ENCODE measurements at regions not wholly inside any gene's neighbourhood (a gene's known extent, or its start where the extent isn't known, plus 50 kb on each side); places are given as distances from the start of the nearest gene placed in this dataset.

- no peak overlapping the region for H3K4me3 ChIP-seq (ENCODE audit: low read depth, low read length)
- no peak for DNase-seq (ENCODE audit: low read depth)
- no peak for TF ChIP-seq CTCF (IDR thresholded peaks at IDR 0.05; ENCODE audit: low read depth, low read length)
- TF ChIP-seq MAX (IDR thresholded peaks at IDR 0.05; ENCODE audit: low read depth, low read length), result no peak
Observed at GRCh38 chr2:56763683-56764082, 579.9 kb downstream of the CCDC85A start.

- no peak for DNase-seq (ENCODE audit: low read depth)
- TF ChIP-seq CTCF (IDR thresholded peaks at IDR 0.05; ENCODE audit: low read depth, low read length) (no peak), POLR2A (IDR thresholded peaks at IDR 0.05; ENCODE audit: extremely low read depth, insufficient read length) (no peak), MYC (IDR thresholded peaks at IDR 0.05; ENCODE audit: low read depth, low read length) (no peak), MAX (IDR thresholded peaks at IDR 0.05; ENCODE audit: low read depth, low read length) (no peak)
- H3K4me3 ChIP-seq (ENCODE audit: low read depth, low read length), result no peak overlapping the region
Observed at GRCh38 chr2:56768973-56769372, 585.2 kb downstream of the CCDC85A start.

- TF ChIP-seq MYC (IDR thresholded peaks at IDR 0.05; ENCODE audit: low read depth, low read length) (no peak), CTCF (IDR thresholded peaks at IDR 0.05; ENCODE audit: low read depth, low read length) (no peak), MAX (IDR thresholded peaks at IDR 0.05; ENCODE audit: low read depth, low read length) (no peak)
Observed at GRCh38 chr2:56770490-56770889, 586.7 kb downstream of the CCDC85A start.

GRCh38 chr2:56784046-56784445 is 600.3 kb downstream of the CCDC85A start:
- no peak overlapping the region for H3K4me3 ChIP-seq (ENCODE audit: low read depth, low read length)
- TF ChIP-seq MAX (IDR thresholded peaks at IDR 0.05; ENCODE audit: low read depth, low read length) (no peak), POLR2A (IDR thresholded peaks at IDR 0.05; ENCODE audit: extremely low read depth, insufficient read length) (no peak), MYC (IDR thresholded peaks at IDR 0.05; ENCODE audit: low read depth, low read length) (no peak), CTCF (IDR thresholded peaks at IDR 0.05; ENCODE audit: low read depth, low read length) (no peak)
- DNase-seq (ENCODE audit: low read depth), result no peak

More at GRCh38 chr2:56770490-56770889, 586.7 kb downstream of the CCDC85A start:
- DNase-seq (ENCODE audit: low read depth), result no peak
- no peak overlapping the region for H3K4me3 ChIP-seq (ENCODE audit: low read depth, low read length)

- no peak overlapping the region for H3K4me3 ChIP-seq (ENCODE audit: low read depth, low read length)
- DNase-seq (ENCODE audit: low read depth), result no peak
- TF ChIP-seq MYC (IDR thresholded peaks at IDR 0.05; ENCODE audit: low read depth, low read length) (no peak), CTCF (IDR thresholded peaks at IDR 0.05; ENCODE audit: low read depth, low read length) (no peak), POLR2A (IDR thresholded peaks at IDR 0.05; ENCODE audit: extremely low read depth, insufficient read length) (no peak), MAX (IDR thresholded peaks at IDR 0.05; ENCODE audit: low read depth, low read length) (no peak)
Observed at GRCh38 chr2:56801214-56801613, 617.4 kb downstream of the CCDC85A start.

- no peak for DNase-seq (ENCODE audit: low read depth)
- TF ChIP-seq POLR2A (IDR thresholded peaks at IDR 0.05; ENCODE audit: extremely low read depth, insufficient read length) (no peak), MYC (IDR thresholded peaks at IDR 0.05; ENCODE audit: low read depth, low read length) (no peak), MAX (IDR thresholded peaks at IDR 0.05; ENCODE audit: low read depth, low read length) (no peak), CTCF (IDR thresholded peaks at IDR 0.05; ENCODE audit: low read depth, low read length) (no peak)
Observed at GRCh38 chr2:56801770-56802169, 618.0 kb downstream of the CCDC85A start.

More at GRCh38 chr2:56801770-56802169, 618.0 kb downstream of the CCDC85A start:
- no peak overlapping the region for H3K4me3 ChIP-seq (ENCODE audit: low read depth, low read length)

All from NB4 (cell line).